Right lobe of liver (tissue), 4 donors: ENCODE measurements at regions not wholly inside any gene's neighbourhood (a gene's known extent, or its start where the extent isn't known, plus 50 kb on each side); places are given as distances from the start of the nearest gene placed in this dataset.

Experiments
- CTCF ChIP-seq, 4 donors: fragments of 200-600 bp in 3 of 4; fragments of 450-650 bp in 1 of 4; IDR thresholded peaks; one replicate each; pipeline versions ENCODE4 v1.5.1 to v1.8.0; 2016 to 2022; ENCODE audit warnings: antibody characterized with exemption in 4 of 4, mild to moderate bottlenecking in 2 of 4
- POLR2A ChIP-seq: fragments of 450-650 bp; IDR thresholded peaks from one replicate; pipeline ENCODE4 v1.6.1; 2017; ENCODE audit warnings: antibody characterized with exemption, mild to moderate bottlenecking
- donor health status: DM: no; HTN: no; CAD: no.
- donor health status: DM: no; HTN: no; CAD: no.
- donor health status: DM: no; HTN: yes; CAD: no.

GRCh38 chr18:51525453-51526225, 328.2 kb upstream of the MEX3C start:
- no peak for TF ChIP-seq CTCF (IDR thresholded peaks at IDR 0.05)
- TF ChIP-seq POLR2A, result no peak
